ENCODE measurements at regions not wholly inside any gene's neighbourhood (a gene's known extent, or its start where the extent isn't known, plus 50 kb on each side); places are given as distances from the start of the nearest gene placed in this dataset.

DNA sequence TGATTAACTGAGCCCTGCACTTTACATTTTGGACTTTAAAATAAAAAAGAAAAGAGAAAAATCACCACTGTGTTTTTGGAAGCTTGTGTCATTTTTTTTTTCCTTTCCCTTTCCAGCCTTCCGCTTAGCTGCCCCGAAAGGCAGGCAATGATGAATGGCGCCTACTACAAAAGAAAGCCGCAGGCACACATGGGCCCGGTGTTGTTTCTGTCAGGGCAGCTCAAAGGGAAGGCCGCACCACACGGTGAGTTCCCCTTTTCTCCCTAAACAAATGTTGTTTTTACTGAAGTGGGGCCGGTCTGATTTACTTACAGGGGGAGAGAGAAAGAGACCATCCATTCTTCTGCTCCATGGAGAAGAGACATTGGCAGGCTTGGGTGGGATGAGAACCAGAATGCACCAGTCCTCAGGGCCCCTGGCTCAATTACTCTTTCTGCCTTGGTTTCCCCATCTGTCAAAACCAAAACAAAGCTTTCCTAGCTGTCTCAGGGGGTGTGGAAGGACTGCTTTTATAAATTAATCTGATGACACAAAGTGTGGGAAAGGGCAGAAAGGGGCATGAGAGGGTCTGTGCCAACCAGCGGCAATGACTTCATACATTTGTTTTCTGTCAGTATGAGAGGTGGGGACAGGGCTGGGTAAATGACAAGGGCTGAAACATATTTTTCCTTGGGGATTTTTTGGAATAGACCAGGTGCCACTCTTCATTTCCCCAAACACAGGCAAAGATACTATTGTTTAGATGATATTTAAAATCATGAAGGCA lies 91.4 kb upstream of the PLXNA2 start:
- Mint-ChIP-seq H3K4me3 (ENCODE audit: unreplicated experiment) (no peak overlapping the region), H3K4me1 (ENCODE audit: low read depth) (no peaks in the 10 kb centered on the region), H3K27ac (ENCODE audit: unreplicated experiment) (no peak overlapping the region), H3K9me3 (ENCODE audit: low read depth) (no peaks in the 10 kb centered on the region), H3K36me3 (ENCODE audit: low read depth) (no peaks in the 10 kb centered on the region), H3K27me3 (ENCODE audit: low read depth) (peaks cover 52% of the 10 kb centered on the region)
- no peak for DNase-seq (ENCODE audit: low spot score)
- TF ChIP-seq, protein P1, sequence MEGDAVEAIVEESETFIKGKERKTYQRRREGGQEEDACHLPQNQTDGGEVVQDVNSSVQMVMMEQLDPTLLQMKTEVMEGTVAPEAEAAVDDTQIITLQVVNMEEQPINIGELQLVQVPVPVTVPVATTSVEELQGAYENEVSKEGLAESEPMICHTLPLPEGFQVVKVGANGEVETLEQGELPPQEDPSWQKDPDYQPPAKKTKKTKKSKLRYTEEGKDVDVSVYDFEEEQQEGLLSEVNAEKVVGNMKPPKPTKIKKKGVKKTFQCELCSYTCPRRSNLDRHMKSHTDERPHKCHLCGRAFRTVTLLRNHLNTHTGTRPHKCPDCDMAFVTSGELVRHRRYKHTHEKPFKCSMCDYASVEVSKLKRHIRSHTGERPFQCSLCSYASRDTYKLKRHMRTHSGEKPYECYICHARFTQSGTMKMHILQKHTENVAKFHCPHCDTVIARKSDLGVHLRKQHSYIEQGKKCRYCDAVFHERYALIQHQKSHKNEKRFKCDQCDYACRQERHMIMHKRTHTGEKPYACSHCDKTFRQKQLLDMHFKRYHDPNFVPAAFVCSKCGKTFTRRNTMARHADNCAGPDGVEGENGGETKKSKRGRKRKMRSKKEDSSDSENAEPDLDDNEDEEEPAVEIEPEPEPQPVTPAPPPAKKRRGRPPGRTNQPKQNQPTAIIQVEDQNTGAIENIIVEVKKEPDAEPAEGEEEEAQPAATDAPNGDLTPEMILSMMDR (IDR thresholded peaks at IDR 0.05): no peak

DNA sequence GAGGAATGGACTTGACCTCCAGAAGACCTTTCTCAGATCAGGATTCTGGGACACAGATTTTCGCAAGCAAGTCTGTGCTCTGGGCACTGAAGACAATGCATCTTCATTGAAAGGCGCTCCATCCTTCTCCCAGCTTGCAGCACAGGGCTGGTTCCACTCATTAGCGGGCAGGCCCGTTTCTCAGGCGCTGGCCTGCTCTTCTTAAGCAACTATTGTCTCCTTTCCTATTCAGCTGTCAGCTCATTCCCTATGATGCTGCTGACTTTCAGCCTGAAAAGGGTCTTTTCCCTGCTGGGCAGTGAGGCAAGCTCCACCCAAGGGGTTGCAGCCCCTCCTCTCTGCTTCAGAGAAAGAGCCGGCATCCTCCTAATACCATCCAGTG lies 91.9 kb upstream of the PLXNA2 start:
- Mint-ChIP-seq H3K9me3 (ENCODE audit: low read depth) (no peaks in the 10 kb centered on the region), H3K27ac (ENCODE audit: unreplicated experiment) (no peak overlapping the region), H3K36me3 (ENCODE audit: low read depth) (no peaks in the 10 kb centered on the region), H3K4me1 (ENCODE audit: low read depth) (no peaks in the 10 kb centered on the region), H3K27me3 (ENCODE audit: low read depth) (peaks cover 52% of the 10 kb centered on the region), H3K4me3 (ENCODE audit: unreplicated experiment) (no peak overlapping the region)
- no peak for DNase-seq (ENCODE audit: low spot score)
- TF ChIP-seq, protein P1 (IDR thresholded peaks at IDR 0.05): no peak

DNA sequence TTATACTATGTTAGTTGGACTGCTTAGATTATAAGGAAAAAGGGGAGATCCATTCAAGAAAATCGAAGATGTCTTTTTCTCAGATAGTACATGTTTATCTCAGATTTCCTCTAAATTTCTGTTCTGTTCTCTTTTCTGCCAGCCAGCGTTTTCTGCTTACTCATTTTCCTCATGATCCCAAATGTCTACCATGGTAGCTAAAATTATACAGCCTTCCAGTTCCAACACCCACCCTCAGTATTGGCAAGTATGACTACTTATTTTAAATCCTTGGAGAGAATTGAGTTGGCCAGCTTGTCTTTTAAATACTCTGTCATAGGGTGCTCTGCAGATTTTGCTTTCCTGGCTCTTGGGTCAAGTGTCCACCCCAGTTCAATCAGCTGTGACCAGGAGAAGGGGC lies 95.7 kb upstream of the PLXNA2 start:
- Mint-ChIP-seq H3K36me3 (ENCODE audit: low read depth) (no peaks in the 10 kb centered on the region), H3K4me3 (ENCODE audit: unreplicated experiment) (no peak overlapping the region), H3K27ac (ENCODE audit: unreplicated experiment) (no peak overlapping the region), H3K27me3 (ENCODE audit: low read depth) (peaks cover 47% of the 10 kb centered on the region), H3K9me3 (ENCODE audit: low read depth) (no peaks in the 10 kb centered on the region), H3K4me1 (ENCODE audit: low read depth) (no peaks in the 10 kb centered on the region)
- DNase-seq (ENCODE audit: low spot score): no peak
- TF ChIP-seq, protein P1 (IDR thresholded peaks at IDR 0.05): no peak

DNA sequence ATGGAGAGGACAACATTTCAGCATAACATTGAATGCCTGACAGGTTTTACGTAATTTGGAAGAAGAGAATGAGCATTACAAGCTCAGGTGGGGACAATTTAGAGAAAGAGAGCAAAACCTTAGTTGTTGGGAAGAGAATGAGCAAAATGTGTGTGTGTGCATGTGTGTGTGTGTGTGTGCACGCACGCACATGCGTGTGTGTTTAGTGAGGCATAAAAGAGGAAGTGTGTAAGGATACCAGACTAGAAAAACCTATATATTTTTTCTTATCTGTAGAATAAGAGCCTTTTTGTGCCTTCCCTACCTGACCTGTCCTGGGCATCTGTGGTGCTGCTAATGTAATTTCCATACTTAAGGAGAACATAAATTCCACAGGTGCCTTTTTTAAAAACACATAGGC lies 99.0 kb upstream of the PLXNA2 start:
- Mint-ChIP-seq H3K36me3 (ENCODE audit: low read depth) (no peaks in the 10 kb centered on the region), H3K4me1 (ENCODE audit: low read depth) (no peaks in the 10 kb centered on the region), H3K27me3 (ENCODE audit: low read depth) (peaks cover 36% of the 10 kb centered on the region), H3K4me3 (ENCODE audit: unreplicated experiment) (no peak overlapping the region), H3K9me3 (ENCODE audit: low read depth) (no peaks in the 10 kb centered on the region), H3K27ac (ENCODE audit: unreplicated experiment) (no peak overlapping the region)
- TF ChIP-seq, protein P1 (IDR thresholded peaks at IDR 0.05): no peak
- no peak for DNase-seq (ENCODE audit: low spot score)

DNA sequence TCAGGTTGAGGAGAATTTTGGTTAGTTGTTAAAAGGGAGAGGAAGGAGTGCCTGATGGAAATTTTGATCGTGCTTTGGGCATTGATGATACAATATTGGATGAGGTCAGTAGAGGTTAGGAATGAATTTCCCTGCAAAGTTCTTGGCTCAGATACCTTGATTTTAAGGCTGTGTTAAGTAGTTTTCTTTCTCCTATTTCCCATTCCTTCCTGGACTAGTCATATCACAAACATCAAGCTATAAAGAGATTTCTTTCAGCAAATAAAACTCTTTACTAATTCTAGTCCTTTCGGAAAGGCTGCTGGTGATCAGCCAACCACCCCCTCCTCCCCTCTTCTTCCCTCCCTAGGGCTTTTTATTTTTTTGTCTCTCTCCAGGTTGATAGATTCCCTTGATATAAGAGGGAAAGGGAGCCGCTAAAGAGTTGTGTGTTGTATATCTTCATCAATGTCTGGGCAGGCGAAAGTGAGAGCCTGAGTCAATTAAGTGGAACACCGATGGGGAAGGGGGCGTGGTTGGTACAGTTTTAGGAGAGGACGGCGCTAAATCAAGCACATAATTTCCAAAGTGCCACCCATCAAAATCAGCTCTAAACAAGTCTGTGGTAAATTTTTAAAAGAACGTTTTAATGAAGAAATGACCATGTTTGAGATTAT lies 100.1 kb upstream of the PLXNA2 start:
- TF ChIP-seq, protein P1 (IDR thresholded peaks at IDR 0.05): no peak
- Mint-ChIP-seq H3K27me3 (ENCODE audit: low read depth) (peaks cover 30% of the 10 kb centered on the region), H3K4me1 (ENCODE audit: low read depth) (no peaks in the 10 kb centered on the region), H3K27ac (ENCODE audit: unreplicated experiment) (no peak overlapping the region), H3K9me3 (ENCODE audit: low read depth) (no peaks in the 10 kb centered on the region), H3K36me3 (ENCODE audit: low read depth) (no peaks in the 10 kb centered on the region), H3K4me3 (ENCODE audit: unreplicated experiment) (no peak overlapping the region)
- DNase-seq (ENCODE audit: low spot score): no peak
